Cardiac fibroblast (primary cell): ENCODE measurements at regions not wholly inside any gene's neighbourhood (a gene's known extent, or its start where the extent isn't known, plus 50 kb on each side); places are given as distances from the start of the nearest gene placed in this dataset.

Source experiments
- DNase-seq, 2 donors: peaks; one replicate each; pipeline versions ENCODE4 v3.0.0 to v3.0.0-alpha.2; 2010; ENCODE audit warnings: low read depth in 2 of 2
- H3K4me3 ChIP-seq, 2 donors: replicated peaks in 1 of 2; 1 replicate in 1 of 2; 2 replicates in 1 of 2; pipeline ENCODE4 v1.5.1; 2011; ENCODE audit warnings: low read depth in 2 of 2, low read length in 2 of 2, mild to moderate bottlenecking in 2 of 2, moderate library complexity in 1 of 2
- CTCF ChIP-seq: IDR thresholded peaks from one replicate; pipeline ENCODE4 v1.5.1; 2011; ENCODE audit warnings: low read depth, mild to moderate bottlenecking, low read length, inconsistent platforms

DNA sequence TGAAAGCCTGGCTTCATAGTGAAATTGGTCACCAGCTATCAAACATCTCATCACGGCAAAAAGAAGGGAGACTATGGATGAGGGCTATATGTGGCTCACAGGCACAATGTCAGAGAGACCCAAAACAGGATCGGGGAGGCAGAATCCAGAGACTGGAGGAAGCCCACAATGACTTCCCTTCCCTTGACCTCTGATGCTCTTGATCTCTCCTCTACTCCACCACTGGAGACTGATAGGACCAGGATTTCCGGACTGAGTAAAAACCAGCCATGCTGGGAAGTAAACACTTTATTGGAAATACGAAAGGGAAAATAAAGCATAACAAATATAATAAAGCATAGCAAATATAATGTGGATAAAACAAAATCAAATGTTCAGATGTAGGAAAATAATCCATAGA, 597.3 kb downstream of the UTRN start:
- no peak for TF ChIP-seq CTCF
- DNase-seq: no peak
- no peak overlapping the region for H3K4me3 ChIP-seq

DNA sequence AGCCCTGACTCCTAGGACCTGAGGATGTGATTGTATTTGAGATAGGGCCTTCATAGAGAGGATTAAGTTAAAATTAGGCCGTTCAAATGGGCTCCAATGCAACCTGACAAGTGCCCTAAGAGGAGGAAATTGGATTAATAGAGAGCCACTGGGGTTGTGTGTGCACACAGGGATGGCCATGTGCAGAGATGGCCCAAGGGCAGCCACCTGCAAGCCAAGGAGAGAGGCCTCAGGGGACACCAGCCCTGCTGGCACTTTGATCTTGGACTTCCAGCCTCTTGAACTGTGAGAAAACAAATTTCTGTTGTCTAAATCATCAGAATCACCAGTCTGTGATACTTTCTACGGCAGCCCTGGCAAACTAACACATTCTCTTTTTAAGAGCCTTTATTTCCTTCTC, 598.8 kb downstream of the UTRN start:
- DNase-seq: no peak
- TF ChIP-seq CTCF: no peak
- no peak overlapping the region for H3K4me3 ChIP-seq

GRCh38 chr6:144885817-144886216, 600.7 kb downstream of the UTRN start:
- no peak for TF ChIP-seq CTCF
- no peak for DNase-seq

DNA sequence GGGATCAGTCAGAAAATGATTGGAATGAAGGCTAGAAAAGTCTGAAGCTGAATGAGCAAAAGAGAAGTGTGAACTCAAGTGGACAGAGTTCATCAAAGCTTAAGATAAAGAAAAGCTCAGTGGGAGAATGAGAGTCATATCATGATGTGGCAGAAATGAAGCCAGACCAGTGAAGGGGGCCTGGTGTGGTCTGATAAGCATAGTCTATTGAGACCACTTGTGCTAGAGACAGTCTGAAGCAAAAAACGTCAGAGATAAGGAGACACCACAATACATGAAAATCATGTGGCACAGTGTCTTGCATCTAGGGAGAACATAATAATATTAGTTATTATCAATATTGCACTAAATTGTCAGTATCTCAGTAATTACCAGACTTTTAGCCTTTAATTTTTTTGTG, 601.5 kb downstream of the UTRN start:
- no peak for TF ChIP-seq CTCF
- no peak for DNase-seq
- H3K4me3 ChIP-seq: no peak overlapping the region

More at GRCh38 chr6:144885817-144886216, 600.7 kb downstream of the UTRN start:
- no peak overlapping the region for H3K4me3 ChIP-seq

DNA sequence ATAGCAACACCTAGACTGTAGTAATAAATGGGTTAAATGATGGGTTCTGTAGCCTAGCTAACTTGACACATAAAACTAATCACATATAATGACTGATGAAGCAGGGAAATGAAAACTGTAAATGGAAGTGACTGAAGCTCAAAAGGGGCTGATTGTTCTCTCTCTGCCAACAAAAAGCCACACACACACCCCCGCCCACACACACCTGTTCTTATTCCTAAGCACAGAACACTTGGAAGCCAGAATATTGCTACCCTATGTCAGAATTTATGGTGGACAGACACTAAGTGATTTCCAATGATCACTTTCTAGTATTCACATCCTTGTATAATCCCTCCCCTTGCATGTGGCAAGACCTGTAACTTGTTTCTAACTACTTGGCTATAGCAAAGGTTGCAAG, 603.5 kb downstream of the UTRN start:
- no peak for DNase-seq
- no peak overlapping the region for H3K4me3 ChIP-seq
- TF ChIP-seq CTCF: no peak

DNA sequence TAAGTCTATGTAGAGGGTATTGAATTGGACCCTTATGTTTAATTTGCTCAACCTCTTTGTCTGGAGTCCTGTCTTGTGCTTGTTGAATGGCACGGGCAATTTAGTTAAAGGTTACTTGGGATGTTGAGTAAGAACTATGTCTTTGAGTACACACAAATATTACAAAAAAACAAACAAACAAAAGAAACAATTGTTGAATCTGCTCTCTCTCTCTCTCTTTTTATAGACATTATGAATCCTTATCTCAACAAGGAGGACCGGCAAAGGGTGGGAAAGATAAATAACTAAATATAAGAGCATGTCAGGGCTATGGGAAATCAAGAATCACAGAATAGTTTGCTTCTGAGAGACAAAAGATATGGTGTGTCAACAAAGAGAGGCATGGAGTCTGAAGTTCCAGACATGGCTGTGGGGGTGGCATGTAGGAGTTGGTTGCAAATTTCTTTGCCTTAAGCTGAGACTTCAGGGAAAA, 608.6 kb downstream of the UTRN start:
- no peak for TF ChIP-seq CTCF
- DNase-seq: no peak
- no peak overlapping the region for H3K4me3 ChIP-seq

DNA sequence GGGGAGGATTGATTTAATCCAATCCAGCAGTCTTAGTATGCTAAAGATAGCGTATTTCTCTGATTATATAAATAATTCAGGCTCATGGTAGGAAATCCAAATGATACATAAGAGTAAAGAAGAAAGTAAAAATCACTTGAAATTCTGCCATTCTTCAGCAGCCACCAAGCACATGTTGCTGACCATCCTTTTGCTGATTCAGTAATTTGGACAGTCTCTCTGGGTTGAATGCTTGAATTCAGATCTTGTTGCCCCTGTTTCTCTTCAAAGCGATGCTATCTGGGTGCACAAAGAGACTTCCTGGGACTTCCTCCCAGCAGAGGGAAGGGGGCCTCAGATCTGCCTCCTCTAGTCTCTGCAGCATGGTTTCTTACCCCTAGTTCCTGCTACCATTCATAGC, 609.1 kb downstream of the UTRN start:
- no peak for DNase-seq
- TF ChIP-seq CTCF: no peak
- H3K4me3 ChIP-seq: no peak overlapping the region
